ENCODE measurements at regions not wholly inside any gene's neighbourhood (a gene's known extent, or its start where the extent isn't known, plus 50 kb on each side); places are given as distances from the start of the nearest gene placed in this dataset.

DNA sequence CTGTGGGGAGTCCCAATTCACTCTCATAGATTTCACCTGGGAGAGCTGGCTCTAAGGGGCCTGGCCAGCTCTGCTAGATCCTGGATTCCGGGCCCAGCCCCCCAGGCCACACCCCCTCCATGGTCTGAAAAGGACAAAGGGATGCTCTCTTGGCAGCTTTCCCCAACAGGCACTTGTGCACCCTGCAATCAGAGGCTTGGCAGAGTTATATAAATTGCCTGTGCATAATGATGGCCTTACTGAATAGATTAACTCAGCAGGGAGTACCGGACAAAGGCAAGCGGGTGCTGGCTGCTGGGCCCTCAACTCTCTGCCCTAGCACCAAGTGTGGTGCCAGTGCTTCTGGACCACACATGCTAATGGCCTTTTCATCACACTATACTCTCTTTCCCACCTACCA, 461.6 kb downstream of the BUD13 start:
- intact Hi-C loops (cut with DNase I), result no loop called here
- H3K4me1 ChIP-seq, result peaks cover 0 to 17% (median 12%) of the 10 kb centered on the region in 3 donors
- H3K9me3 ChIP-seq, result no peaks in the 10 kb centered on the region
- no peak for DNase-seq
- 44 to 93% methylated on average over 2 of the region's 3 CpGs for WGBS, 2 donors
- no peak overlapping the region for H3K4me3 ChIP-seq
- no peaks in the 10 kb centered on the region for H3K36me3 ChIP-seq
- H3K27me3 ChIP-seq, result no peaks in the 10 kb centered on the region
- no peak overlapping the region for H3K27ac ChIP-seq
- TF ChIP-seq, protein P1, sequence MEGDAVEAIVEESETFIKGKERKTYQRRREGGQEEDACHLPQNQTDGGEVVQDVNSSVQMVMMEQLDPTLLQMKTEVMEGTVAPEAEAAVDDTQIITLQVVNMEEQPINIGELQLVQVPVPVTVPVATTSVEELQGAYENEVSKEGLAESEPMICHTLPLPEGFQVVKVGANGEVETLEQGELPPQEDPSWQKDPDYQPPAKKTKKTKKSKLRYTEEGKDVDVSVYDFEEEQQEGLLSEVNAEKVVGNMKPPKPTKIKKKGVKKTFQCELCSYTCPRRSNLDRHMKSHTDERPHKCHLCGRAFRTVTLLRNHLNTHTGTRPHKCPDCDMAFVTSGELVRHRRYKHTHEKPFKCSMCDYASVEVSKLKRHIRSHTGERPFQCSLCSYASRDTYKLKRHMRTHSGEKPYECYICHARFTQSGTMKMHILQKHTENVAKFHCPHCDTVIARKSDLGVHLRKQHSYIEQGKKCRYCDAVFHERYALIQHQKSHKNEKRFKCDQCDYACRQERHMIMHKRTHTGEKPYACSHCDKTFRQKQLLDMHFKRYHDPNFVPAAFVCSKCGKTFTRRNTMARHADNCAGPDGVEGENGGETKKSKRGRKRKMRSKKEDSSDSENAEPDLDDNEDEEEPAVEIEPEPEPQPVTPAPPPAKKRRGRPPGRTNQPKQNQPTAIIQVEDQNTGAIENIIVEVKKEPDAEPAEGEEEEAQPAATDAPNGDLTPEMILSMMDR (IDR thresholded peaks at IDR 0.05), result no peak
- no peak for TF ChIP-seq POLR2A (IDR thresholded peaks at IDR 0.05)

DNA sequence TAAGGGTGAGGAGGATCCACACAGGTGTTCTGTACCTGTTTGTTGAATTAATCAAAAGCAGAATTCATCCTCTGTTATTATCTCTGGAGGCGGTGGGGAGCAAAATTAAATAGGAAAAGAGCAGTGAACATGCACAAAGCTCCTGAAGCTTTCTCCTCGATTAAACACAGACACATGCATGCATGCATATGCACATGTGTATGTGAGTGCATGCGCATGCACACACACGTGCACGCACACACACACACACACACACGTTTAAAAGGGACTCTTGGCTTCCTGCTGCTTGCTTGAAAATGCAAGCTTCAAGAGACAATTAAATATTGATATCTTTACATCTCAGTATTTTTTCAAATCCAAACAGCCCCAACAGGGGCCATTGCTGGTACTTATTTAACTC, 462.1 kb downstream of the BUD13 start:
- H3K4me3 ChIP-seq, result no peak overlapping the region
- DNase-seq, result no peak
- WGBS, 2 donors, result 74 to 77% methylated on average over 6 of the region's 6 CpGs
- H3K27ac ChIP-seq, result no peak overlapping the region
- H3K36me3 ChIP-seq, result no peaks in the 10 kb centered on the region
- H3K9me3 ChIP-seq, result no peaks in the 10 kb centered on the region
- peaks cover 0 to 17% (median 12%) of the 10 kb centered on the region in 3 donors for H3K4me1 ChIP-seq
- TF ChIP-seq, protein P1 (IDR thresholded peaks at IDR 0.05), result no peak
- no peak for TF ChIP-seq POLR2A (IDR thresholded peaks at IDR 0.05)
- no peaks in the 10 kb centered on the region for H3K27me3 ChIP-seq
- intact Hi-C loops (cut with DNase I), result no loop called here

DNA sequence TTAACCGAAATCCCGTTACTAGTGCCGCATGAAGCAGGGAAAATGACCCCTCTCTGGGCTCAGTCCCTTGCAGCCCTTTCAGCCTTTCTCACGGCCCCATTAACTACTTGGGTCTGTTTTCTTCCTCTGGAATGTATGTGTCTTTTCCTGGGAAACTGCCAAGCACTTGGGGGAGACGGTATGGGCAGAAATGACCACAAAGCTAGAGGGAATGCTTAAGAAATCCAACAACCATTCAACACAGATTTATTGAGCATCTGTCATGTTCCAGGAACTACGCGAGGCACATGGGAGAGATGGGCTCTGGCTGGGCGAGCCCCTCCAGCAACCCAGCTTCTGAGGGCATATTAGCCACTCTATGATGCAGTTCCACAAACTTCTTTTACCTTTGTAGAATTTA, 462.6 kb downstream of the BUD13 start:
- H3K9me3 ChIP-seq, result no peaks in the 10 kb centered on the region
- intact Hi-C loops (cut with DNase I), result no loop called here
- H3K27ac ChIP-seq, result no peak overlapping the region
- 72 to 79% methylated on average over 8 of the region's 8 CpGs for WGBS, 2 donors
- no peak for DNase-seq
- no peaks in the 10 kb centered on the region for H3K27me3 ChIP-seq
- no peak overlapping the region for H3K4me3 ChIP-seq
- peaks cover 0 to 17% (median 12%) of the 10 kb centered on the region in 3 donors for H3K4me1 ChIP-seq
- no peak for TF ChIP-seq POLR2A (IDR thresholded peaks at IDR 0.05)
- TF ChIP-seq, protein P1 (IDR thresholded peaks at IDR 0.05), result no peak
- H3K36me3 ChIP-seq, result no peaks in the 10 kb centered on the region

DNA sequence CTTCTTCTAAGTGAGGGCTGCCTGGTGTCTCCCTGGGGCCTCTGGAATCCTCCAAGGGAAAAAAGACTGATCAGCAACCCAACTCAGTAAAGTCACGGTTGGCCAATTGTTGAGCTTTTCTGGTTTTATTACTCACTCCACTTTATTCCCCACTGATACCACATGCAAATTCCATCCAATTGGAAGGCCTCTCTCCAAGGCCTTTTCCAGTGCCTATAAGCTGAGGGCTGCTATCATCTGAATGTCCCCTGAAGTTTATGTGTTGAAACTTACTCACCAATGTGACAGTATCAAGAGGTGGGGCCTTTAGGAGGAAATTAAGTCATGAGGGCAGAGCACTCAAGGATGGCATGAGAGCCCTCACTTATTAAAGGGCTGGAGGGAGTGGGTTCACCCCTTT, 463.3 kb downstream of the BUD13 start:
- Histone ChIP-seq H3K36me3 (no peaks in the 10 kb centered on the region), H3K4me3 (no peak overlapping the region), H3K27me3 (no peaks in the 10 kb centered on the region), H3K4me1 (peaks cover 0 to 17% (median 12%) of the 10 kb centered on the region in 3 donors), H3K27ac (no peak overlapping the region), H3K9me3 (no peaks in the 10 kb centered on the region)
- WGBS, 2 donors, result 67 to 90% methylated on average over 1 of the region's 1 CpG
- DNase-seq, result no peak
- intact Hi-C loops (cut with DNase I), result no loop called here
- TF ChIP-seq, protein P1 (IDR thresholded peaks at IDR 0.05), result no peak
- TF ChIP-seq POLR2A (IDR thresholded peaks at IDR 0.05), result no peak

DNA sequence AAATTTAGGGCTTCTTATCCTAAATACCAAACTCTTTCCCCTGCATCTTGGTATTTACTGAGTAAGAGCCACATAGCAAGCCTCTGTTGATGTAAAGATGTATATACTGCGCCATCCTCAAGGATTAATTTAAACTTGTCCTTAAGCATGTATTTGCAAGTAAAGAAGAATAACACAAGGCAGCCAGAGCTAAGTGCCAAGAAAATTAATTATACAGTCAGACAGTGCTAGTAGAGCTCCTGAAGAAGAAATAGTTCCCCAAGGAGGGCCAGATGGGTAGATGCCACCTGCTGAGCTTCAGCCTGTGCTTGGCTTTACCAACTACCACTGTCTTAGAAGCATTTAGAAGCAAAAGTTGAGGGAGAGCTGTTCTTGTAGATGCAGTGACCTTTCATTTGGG, 470.0 kb downstream of the BUD13 start:
- H3K36me3 ChIP-seq, result no peaks in the 10 kb centered on the region
- no peaks in the 10 kb centered on the region for H3K9me3 ChIP-seq
- no peak overlapping the region for H3K27ac ChIP-seq
- H3K27me3 ChIP-seq, result no peaks in the 10 kb centered on the region
- 54 to 58% methylated on average over 1 of the region's 1 CpG for WGBS, 2 donors
- no peak overlapping the region for H3K4me3 ChIP-seq
- TF ChIP-seq, protein P1 (IDR thresholded peaks at IDR 0.05), result no peak
- no peak for TF ChIP-seq POLR2A (IDR thresholded peaks at IDR 0.05)
- no peaks in the 10 kb centered on the region for H3K4me1 ChIP-seq
- intact Hi-C loops (cut with DNase I), result no loop called here
- no peak for DNase-seq

Data from esophagus squamous epithelium (tissue), 5 donors.